COLO668 (cell line): ENCODE measurements at regions not wholly inside any gene's neighbourhood (a gene's known extent, or its start where the extent isn't known, plus 50 kb on each side); places are given as distances from the start of the nearest gene placed in this dataset.
"Not testable (repeated sequence)": the region's sequence is repeated elsewhere in the genome, so short reads cannot be mapped to it uniquely, and the experiment has no call there.

Source experiments
- DNase-seq: peaks from one replicate; lab custom pipeline; 2025; ENCODE audit not compliant: unreplicated experiment; lab: John Stamatoyannopoulos, UW

GRCh38 chr11:112537846-112538330 lies 277.2 kb upstream of the PLET1 start:
- no peak for DNase-seq

- no peak for DNase-seq
These were observed 278.0 kb upstream of the PLET1 start for GRCh38 chr11:112538534-112539280.

GRCh38 chr11:112539281-112539555 lies 278.6 kb upstream of the PLET1 start:
- not testable (repeated sequence) for DNase-seq

DNA sequence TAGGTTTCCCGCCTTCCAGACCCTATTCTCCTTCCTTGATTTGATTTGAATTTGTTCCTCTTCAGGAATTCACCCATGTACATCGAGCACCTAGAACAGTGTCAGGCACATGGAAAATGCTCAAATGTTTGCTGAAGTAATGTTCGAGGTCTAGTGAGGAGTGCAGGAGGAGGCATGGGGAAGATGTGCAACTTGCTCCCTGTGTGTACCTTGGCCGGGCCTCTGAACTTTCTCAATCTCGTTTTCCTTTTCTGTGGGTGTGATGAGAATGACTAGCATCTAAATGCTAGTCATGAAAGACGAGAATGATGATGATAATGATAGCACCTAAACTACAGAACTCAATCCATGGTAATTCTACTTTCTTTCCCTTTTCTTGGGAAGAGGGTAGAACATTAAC lies 279.1 kb upstream of the PLET1 start:
- no peak for DNase-seq

DNA sequence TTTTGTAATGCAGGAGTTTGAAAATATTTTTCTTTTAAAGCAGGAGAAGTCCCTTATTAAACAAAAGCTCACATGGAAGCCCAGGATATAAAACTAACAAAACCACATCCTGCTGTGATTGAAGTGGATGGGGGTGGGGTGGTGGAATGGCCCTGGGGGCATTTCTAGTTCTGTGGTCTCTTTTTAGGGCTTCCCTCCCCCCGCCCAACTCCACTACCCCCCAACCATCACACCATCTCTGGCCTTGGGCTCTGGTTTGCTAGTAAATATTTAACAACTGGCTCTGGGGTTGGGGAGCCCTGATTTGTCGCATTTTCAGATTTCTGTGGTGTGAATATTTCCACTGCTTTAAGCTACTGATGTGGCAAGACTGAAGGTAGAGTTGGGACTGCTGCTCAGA lies 279.6 kb upstream of the PLET1 start:
- no peak for DNase-seq

- no peak for DNase-seq
These were observed 280.7 kb upstream of the PLET1 start for GRCh38 chr11:112541140-112542046.

DNA sequence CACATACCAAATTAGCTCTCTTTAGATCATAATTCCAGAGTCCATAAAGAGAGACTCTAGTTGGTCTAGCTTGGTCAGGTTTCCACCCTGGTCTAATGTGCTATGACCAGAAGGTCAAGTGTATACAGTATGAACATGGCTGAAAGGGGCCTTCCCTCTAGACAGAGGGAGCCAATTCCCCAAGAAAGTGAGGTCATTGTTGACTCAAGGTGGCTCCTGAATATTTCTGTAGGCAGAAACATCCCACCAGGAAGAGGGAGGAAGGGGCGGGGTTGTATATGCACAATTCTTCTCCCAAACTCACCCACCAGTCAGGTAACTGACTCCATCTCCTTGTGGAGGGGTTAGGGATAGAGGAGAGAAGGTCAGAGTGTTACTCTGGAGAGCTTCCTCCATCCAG lies 281.8 kb upstream of the PLET1 start:
- no peak for DNase-seq

DNA sequence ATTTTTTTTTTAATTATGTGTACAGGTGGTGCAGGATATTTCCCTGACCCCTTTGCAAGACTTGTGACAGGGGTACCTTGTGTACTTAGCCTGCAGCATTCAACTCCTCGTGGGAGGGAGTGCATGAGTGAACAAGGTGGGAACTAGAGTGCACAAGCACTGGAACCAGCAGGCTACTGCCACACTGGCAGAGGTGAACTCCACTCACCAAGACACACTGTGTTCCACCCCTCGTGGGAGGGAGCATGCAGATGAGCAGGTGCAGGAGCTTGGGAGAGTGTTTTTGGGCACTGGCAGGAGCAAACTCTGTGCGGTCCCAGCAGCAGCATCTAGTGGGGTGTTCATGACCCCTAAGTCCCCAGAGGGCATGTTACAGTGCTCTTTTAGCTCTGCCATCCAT lies 282.7 kb upstream of the PLET1 start:
- DNase-seq = no peak

GRCh38 chr11:112548641-112549040 lies 288.0 kb upstream of the PLET1 start:
- no peak for DNase-seq

DNA sequence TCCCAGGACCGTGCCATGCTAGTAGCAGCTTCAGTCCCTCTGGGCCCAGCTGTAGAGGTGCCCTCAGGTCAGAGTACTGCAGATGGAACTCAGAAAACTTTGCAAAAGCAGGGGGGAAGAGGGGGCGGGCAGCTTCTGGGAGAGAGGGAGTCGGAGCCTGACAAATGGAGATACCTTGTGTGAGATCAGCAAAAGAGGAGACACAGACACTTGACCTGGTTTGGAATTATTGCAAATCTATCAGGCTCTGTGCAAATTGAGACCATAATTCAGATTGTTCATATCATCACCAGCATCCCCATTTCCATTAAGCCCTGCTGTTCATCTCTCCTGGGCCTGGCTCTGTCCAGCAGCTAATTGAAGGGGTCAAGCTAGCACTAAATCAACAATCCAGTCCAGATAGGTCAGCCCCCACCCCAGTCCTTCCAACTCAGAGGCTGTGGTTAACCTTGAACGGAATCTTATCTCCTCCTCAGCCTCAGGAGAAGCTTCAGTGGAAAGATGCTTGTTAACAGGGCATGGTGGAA lies 292.6 kb upstream of the PLET1 start:
- DNase-seq = no peak

DNA sequence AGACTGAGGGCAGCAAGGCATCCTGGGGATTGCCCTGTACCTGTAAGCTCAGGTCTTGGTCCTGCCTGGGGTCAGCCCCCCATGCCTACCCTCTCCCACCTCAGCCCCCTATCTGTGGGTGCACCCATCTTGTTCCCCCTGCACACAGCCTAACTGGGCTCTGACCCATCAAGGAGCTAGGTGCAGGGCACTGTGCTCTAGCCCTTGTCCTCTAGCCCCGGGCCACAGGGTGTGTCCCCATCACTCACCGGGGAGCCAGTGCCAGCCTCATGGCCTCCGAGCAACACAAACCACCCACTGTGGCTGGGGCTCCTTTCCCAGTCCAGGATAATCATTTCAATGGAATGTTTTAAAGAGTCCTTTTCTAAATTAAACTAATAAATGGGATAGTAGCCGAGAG lies 293.9 kb upstream of the PLET1 start:
- DNase-seq = no peak

DNA sequence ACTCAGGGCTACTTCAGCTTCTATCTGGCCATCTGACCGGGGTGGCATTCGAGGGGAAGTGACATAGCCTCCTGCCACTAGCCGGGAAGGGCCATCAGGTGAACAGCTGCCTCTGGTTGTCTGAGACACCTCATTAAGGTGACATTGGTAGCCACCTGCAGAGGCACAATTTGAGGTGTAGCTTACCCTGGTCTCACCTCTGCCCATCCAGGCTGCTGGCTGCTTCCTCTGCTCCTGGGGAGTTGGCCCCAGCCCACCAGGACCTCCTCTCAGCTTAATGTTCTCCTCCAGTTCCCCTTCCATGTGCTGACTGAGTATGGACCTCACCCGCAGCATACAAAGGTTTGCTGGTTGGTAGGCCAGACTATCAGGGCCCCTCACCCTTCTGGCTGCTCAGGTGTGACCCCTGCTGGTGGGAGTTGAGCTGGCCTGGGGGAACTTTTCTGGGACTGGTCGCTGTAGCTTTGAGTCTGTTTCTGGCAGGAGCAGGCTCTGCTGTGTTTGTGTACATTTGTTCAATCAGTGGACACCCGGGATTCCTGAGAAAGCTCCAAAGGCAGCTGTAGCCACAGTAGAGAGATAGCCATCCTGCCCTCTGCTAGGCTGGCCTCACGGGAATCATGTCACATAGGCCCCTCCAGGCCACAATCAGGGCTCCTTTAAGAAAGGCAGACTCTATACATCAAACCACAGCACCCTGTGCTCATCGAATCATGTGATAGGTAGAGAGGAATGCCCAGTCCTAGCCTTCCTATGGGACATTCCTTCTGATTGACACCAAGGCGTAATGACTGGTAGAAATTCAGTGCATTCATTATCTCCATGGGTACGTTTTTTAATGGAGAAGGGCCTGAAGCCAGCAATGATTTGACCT lies 295.1 kb upstream of the PLET1 start:
- DNase-seq = peak; percentile 46

GRCh38 chr11:112558691-112559090 lies 298.0 kb upstream of the PLET1 start:
- DNase-seq = no peak

DNA sequence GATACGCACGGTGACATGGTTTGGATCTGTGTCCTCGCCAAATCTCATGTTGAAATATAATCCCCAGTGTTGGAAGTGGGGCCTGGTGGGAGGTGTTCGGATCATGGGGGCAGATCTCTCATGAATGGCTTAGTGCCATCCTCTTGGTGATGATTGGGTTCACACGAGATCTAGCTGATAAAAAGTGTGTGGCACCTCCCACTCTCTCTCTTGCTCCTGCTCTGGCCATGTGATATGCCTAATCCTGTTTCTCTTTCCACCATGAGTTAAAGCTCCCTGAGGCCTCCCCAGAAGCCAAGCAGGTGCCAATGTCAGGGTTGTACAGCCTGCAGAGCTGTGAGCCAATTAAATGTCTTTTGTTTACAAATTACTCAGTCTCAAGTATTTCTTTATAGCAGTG lies 303.1 kb upstream of the PLET1 start:
- no peak for DNase-seq

DNA sequence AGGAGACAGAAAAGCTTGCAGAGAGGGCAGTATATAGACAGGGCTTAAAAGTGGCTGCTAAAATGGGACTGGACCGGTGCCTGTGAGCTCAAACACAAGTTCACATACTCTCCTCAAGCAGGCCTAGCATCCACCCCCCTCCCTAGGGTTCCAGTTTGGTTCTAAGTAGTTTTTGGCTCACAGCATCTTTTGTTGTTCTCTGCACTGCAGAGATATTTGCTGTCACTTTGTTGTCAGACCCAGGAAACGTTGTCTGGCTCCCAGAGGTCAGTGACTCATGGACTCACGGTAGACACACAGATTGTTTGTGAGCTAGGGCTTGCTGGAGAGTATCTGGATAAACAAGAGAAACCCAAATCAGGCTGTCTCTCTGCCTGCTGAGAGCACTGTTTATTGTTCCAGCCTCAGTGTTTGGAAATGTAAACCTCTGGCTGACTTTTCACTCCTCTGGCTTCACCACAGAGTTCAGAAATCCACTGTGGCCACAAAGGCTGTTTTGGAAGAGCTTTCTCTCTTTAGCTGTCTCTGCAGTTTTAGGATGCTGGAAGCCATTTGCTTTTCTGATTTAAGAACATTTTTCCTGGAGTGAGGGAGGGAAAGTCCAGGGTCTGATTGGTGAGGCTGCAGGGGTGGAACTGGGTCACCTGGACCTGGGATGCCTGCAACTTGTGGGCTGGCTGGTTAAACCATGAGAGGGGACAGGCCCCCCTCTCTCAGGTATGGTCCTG lies 303.7 kb upstream of the PLET1 start:
- DNase-seq = peak; percentile 39

GRCh38 chr11:112565551-112565950 lies 304.9 kb upstream of the PLET1 start:
- no peak for DNase-seq

DNA sequence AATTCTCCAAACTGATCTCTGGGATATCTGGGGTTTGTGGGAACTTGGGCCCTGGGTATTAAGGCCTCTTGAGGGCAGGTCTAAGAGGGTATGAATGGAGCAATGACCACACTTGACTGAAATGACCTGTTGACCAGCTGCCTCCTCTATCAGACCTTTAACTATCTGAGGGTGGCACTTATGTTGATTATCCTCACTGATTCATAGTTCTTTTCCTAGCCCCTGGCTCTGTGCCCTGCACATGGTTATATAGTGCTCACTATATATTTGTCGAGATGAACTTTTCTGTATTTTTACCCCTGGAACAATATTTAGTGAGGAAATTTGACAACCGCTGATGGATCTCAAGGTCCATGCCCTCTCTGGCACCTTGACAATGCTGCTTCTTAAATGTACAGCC lies 305.5 kb upstream of the PLET1 start:
- no peak for DNase-seq

- DNase-seq = no peak
These were observed 309.7 kb upstream of the PLET1 start for GRCh38 chr11:112570333-112570732.

DNA sequence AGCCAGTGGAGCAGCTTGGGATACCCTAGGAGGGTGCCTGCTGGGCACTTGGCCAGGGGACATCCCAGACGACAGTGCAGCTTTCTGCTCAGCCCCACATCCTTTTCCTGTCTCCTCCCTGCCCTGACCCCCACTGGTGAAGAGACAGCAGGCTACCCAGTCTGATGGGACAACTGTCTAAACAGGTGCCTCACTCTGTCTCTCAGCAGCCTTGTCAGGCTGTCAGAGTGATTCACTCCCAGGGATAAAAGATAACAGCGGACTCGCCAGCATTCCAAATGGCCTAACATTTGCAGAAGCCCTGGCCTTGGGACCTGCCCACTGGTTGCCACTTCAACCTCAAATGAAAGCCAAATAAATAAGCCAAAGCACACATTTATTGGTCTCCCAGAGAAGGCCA lies 318.6 kb upstream of the PLET1 start:
- no peak for DNase-seq

DNA sequence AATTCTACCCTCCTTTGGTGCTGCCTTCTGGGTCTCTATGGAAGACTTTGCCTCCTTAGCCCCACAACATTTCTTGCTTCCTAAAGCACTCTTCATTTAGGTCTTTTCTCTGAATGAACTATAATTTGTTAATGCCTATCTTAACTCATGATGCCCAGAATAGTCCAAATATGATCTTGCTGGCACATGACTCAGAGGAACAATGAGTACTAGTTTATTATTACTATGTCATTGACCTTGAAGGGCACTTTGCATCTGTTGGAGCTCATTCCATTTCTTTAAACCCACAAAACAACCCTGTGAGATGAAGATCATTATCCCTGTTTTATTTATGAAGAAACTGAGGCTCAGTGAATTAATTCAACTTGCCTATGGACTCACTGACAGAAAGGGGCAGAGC lies 320.2 kb upstream of the PLET1 start:
- no peak for DNase-seq

DNA sequence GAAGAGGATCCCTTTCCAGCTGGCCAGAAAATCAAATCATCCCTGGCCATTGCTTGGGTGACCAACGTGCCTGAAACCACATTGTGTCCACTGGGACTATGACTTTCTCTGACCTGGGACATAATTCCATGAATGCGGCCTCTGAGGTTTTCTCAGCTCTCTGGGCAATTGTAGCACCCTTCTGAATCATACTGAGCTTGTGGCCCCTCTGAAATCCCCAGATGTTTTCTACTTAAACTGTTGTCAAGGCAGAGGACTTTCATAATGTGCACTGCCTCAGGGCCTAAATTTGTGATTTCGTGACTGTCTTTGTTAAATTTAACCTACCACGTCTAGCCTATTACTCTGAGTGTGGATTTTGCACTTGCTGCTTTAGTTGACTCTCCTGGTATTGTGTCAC lies 321.1 kb upstream of the PLET1 start:
- DNase-seq = no peak
